Activated T-cell treated with anti-CD3 and anti-CD28 coated beads, Interleukin-2, amount 50 U/mL, for 24 hours (primary cell): ENCODE measurements at regions not wholly inside any gene's neighbourhood (a gene's known extent, or its start where the extent isn't known, plus 50 kb on each side); places are given as distances from the start of the nearest gene placed in this dataset.

Experiments
- DNase-seq: peaks from one replicate; pipeline ENCODE4 v3.0.0-alpha.2; 2020
- H3K27ac Mint-ChIP-seq: 2 replicates; pipeline ENCODE4 v1.8.0; 2020; ENCODE audit warnings: mild to moderate bottlenecking, mixed read lengths
- H3K27me3 Mint-ChIP-seq: 2 replicates; pipeline ENCODE4 v1.8.0; 2020; ENCODE audit warnings: mixed read lengths
- H3K36me3 Mint-ChIP-seq: 2 replicates; pipeline ENCODE4 v1.8.0; 2020; ENCODE audit warnings: low read depth, mixed read lengths
- H3K4me1 Mint-ChIP-seq: 2 replicates; pipeline ENCODE4 v1.8.0; 2020; ENCODE audit warnings: low read depth, mixed read lengths
- H3K4me3 Mint-ChIP-seq: 2 replicates; pipeline ENCODE4 v1.8.0; 2020; ENCODE audit warnings: mild to moderate bottlenecking, moderate library complexity, mixed read lengths
- H3K9me3 Mint-ChIP-seq: 2 replicates; pipeline ENCODE4 v1.8.0; 2020; ENCODE audit warnings: mixed read lengths

GRCh38 chr14:82138431-82138830 is 604.8 kb upstream of the SEL1L start:
- H3K27ac Mint-ChIP-seq = no peak overlapping the region
- H3K36me3 Mint-ChIP-seq = no peaks in the 10 kb centered on the region
- peaks cover 34% of the 10 kb centered on the region for H3K9me3 Mint-ChIP-seq
- H3K27me3 Mint-ChIP-seq = no peaks in the 10 kb centered on the region
- no peak for DNase-seq
- no peak overlapping the region for H3K4me3 Mint-ChIP-seq
- H3K4me1 Mint-ChIP-seq = no peaks in the 10 kb centered on the region

DNA sequence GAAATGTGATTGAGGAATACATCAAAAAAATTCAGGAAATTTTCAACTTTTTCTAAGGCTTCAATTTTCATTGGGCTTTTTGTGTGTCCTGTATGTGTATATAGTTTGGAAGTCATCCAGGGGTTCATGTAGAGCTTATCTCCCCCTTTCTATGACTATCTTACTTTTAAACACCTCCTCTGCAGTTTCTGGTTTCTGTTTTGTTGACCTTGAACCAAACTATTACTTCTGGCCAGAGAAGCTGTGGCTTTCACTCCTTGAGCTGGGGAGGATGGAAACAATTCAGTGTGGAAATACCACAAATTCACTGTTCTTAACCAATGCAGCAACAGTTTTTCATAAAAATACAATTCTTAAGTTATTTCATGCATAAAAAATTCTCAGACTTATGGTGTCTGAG is 613.2 kb upstream of the SEL1L start:
- Mint-ChIP-seq H3K36me3 (no peaks in the 10 kb centered on the region), H3K27me3 (no peaks in the 10 kb centered on the region), H3K4me3 (no peak overlapping the region), H3K4me1 (no peaks in the 10 kb centered on the region), H3K9me3 (peaks cover 8% of the 10 kb centered on the region), H3K27ac (no peak overlapping the region)
- no peak for DNase-seq

DNA sequence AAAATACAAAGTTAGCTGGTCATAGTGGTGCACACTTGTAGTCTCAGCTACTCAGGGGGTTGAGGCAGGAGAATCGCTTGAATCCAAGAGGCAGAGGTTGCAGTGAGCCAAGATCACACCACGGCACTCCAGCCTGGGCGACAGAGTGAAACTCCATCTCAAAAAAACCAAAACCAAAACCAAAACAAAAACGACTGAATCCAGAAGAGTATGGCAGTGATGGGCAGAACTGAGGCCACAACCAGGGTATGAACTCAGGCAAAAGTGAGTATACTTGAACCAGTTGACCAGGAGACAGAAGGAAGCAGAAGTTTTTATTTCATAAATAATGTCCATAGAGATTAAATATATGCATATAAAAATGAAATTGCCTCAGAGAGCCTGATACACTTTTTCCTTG is 620.0 kb upstream of the SEL1L start:
- H3K27me3 Mint-ChIP-seq = no peaks in the 10 kb centered on the region
- no peak for DNase-seq

DNA sequence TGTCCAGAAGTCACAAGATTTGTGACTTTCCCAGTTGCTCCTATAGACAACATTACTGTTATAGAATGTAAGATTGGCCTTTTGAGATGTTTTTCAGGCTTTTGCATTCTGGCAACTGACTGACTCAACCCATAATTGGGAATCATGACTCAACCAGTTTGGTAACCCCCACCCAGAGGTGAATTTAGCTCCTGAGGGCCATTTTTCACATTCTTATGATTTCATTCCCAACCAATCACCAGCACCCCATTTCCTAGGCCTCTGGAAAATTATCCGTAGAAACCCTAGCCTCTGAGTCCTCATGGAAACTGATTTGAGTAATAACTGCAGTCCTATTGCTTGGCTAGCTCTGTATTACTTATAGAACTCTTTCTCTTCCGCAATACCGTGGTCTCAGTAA is 626.0 kb upstream of the SEL1L start:
- Mint-ChIP-seq H3K4me3 (no peak overlapping the region), H3K27ac (no peak overlapping the region), H3K9me3 (peaks cover 8% of the 10 kb centered on the region), H3K36me3 (no peaks in the 10 kb centered on the region), H3K4me1 (no peaks in the 10 kb centered on the region), H3K27me3 (no peaks in the 10 kb centered on the region)
- DNase-seq = no peak

More for the DNA sequence above, 620.0 kb upstream of the SEL1L start:
- Mint-ChIP-seq H3K9me3 (peaks cover 2% of the 10 kb centered on the region), H3K36me3 (no peaks in the 10 kb centered on the region), H3K27ac (no peak overlapping the region), H3K4me1 (no peaks in the 10 kb centered on the region), H3K4me3 (no peak overlapping the region)

- Mint-ChIP-seq H3K27me3 (no peaks in the 10 kb centered on the region), H3K4me1 (no peaks in the 10 kb centered on the region), H3K27ac (no peak overlapping the region), H3K9me3 (peaks cover 24% of the 10 kb centered on the region), H3K4me3 (no peak overlapping the region), H3K36me3 (no peaks in the 10 kb centered on the region)
- DNase-seq = no peak
Observed at GRCh38 chr14:82180139-82180538, 646.5 kb upstream of the SEL1L start.

DNA sequence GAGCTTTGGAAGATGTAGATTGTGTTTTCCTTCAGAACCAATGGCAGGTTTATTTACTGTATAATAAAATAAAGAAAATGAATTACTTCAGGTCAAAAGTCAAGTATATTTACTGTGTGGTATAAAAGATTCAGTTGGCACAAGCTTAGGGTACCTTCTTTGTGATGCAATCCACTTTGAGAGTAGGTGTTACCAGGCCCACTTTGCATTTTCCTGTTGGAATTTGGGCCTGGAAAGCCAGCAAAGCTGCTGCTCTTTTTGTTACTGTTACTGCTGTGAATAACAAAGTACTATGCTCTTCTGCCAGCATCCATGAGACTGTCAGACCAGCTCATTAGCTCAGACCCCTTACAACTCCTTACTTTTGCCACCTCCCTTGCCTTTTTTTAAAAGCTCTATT is 649.0 kb upstream of the SEL1L start:
- peaks cover 26% of the 10 kb centered on the region for H3K9me3 Mint-ChIP-seq
- H3K4me1 Mint-ChIP-seq = no peaks in the 10 kb centered on the region
- H3K4me3 Mint-ChIP-seq = no peak overlapping the region
- H3K27ac Mint-ChIP-seq = no peak overlapping the region
- no peaks in the 10 kb centered on the region for H3K36me3 Mint-ChIP-seq
- no peaks in the 10 kb centered on the region for H3K27me3 Mint-ChIP-seq
- no peak for DNase-seq

DNA sequence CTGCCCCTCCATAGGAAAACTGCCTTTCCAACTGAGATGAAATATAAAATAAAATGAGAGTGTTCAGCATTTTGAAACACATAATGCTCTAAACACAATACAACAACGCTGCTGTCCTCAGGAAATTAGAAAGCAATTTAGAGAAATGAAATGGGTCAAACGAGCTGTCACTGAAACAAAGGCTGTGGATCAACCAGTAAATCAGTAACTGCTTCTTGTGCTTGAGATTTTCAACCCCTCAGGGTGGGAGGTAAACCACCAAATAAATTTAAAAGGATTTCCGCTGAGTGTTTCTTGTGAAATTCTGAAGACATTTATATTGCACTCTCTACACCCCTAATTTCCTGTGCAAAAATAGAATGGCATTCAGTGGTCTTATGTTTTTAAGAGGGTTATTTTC is 657.1 kb upstream of the SEL1L start:
- no peak for DNase-seq
- Mint-ChIP-seq H3K4me1 (no peaks in the 10 kb centered on the region), H3K4me3 (no peak overlapping the region), H3K36me3 (no peaks in the 10 kb centered on the region), H3K9me3 (peaks cover 15% of the 10 kb centered on the region), H3K27ac (no peak overlapping the region), H3K27me3 (no peaks in the 10 kb centered on the region)

- Mint-ChIP-seq H3K36me3 (no peaks in the 10 kb centered on the region), H3K27ac (no peak overlapping the region), H3K9me3 (peaks cover 12% of the 10 kb centered on the region), H3K4me3 (no peak overlapping the region), H3K4me1 (no peaks in the 10 kb centered on the region), H3K27me3 (no peaks in the 10 kb centered on the region)
- DNase-seq = no peak
Observed at GRCh38 chr14:82192387-82192786, 658.7 kb upstream of the SEL1L start.

DNA sequence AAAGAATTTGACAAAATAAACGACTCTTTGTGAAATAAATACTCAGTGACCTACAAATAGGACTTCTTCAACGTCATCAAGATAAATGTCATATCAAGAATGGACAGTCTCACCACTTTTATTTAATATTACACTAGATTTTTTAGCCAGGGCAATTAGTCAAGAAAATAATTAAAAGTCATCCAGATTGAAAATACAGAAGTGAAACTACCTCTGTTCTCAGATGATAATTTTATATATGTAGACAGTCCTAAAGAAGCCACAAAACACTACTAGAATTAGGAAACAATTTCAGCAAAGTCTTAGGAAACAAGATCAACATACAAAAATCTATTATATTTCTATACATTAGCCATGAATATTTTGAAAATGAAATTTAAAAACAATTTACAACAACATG is 689.6 kb upstream of the SEL1L start:
- no peaks in the 10 kb centered on the region for H3K27me3 Mint-ChIP-seq
- no peak for DNase-seq
- no peak overlapping the region for H3K27ac Mint-ChIP-seq
- H3K4me3 Mint-ChIP-seq = no peak overlapping the region
- no peaks in the 10 kb centered on the region for H3K4me1 Mint-ChIP-seq
- peaks cover 21% of the 10 kb centered on the region for H3K9me3 Mint-ChIP-seq
- no peaks in the 10 kb centered on the region for H3K36me3 Mint-ChIP-seq

- Mint-ChIP-seq H3K27ac (no peak overlapping the region), H3K4me3 (no peak overlapping the region), H3K9me3 (peaks cover 22% of the 10 kb centered on the region), H3K27me3 (no peaks in the 10 kb centered on the region), H3K4me1 (no peaks in the 10 kb centered on the region), H3K36me3 (no peaks in the 10 kb centered on the region)
- no peak for DNase-seq
Observed at GRCh38 chr14:82224610-82225009, 691.0 kb upstream of the SEL1L start.

DNA sequence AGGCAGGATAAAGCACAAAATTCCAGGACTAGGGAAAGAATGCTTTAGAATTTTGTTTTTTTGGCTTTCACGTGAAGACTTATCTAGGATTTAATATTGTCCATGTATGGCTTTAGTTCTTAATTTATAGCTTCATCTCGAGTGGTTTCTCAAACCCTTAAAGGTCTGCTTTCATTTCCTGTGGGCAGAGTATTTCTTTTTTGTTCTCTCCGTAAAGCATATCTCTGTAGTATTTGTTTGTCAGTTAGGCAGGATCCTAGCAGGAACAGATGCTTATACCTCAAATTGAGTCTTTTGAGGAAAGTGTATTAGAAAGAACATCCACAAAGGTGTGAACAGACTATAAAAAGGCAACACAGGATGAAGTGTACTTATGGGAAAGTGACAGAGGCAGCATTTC is 697.1 kb upstream of the SEL1L start:
- no peaks in the 10 kb centered on the region for H3K4me1 Mint-ChIP-seq
- no peak overlapping the region for H3K27ac Mint-ChIP-seq
- H3K4me3 Mint-ChIP-seq = no peak overlapping the region
- no peak for DNase-seq
- H3K27me3 Mint-ChIP-seq = no peaks in the 10 kb centered on the region
- no peaks in the 10 kb centered on the region for H3K36me3 Mint-ChIP-seq
- peaks cover 24% of the 10 kb centered on the region for H3K9me3 Mint-ChIP-seq

- H3K9me3 Mint-ChIP-seq = peaks cover 18% of the 10 kb centered on the region
- no peaks in the 10 kb centered on the region for H3K4me1 Mint-ChIP-seq
- no peak overlapping the region for H3K4me3 Mint-ChIP-seq
- DNase-seq = no peak
- H3K36me3 Mint-ChIP-seq = no peaks in the 10 kb centered on the region
- H3K27ac Mint-ChIP-seq = no peak overlapping the region
- H3K27me3 Mint-ChIP-seq = no peaks in the 10 kb centered on the region
Observed at GRCh38 chr14:82238649-82239048, 705.0 kb upstream of the SEL1L start.

- Mint-ChIP-seq H3K4me1 (no peaks in the 10 kb centered on the region), H3K9me3 (peaks cover 20% of the 10 kb centered on the region), H3K4me3 (no peak overlapping the region), H3K27me3 (no peaks in the 10 kb centered on the region), H3K27ac (no peak overlapping the region), H3K36me3 (no peaks in the 10 kb centered on the region)
- DNase-seq = no peak
Observed at GRCh38 chr14:82239223-82239622, 705.6 kb upstream of the SEL1L start.

- Mint-ChIP-seq H3K4me1 (no peaks in the 10 kb centered on the region), H3K9me3 (peaks cover 12% of the 10 kb centered on the region), H3K27ac (no peak overlapping the region), H3K27me3 (no peaks in the 10 kb centered on the region), H3K36me3 (no peaks in the 10 kb centered on the region), H3K4me3 (no peak overlapping the region)
- no peak for DNase-seq
Observed at GRCh38 chr14:82244791-82245190, 711.1 kb upstream of the SEL1L start.

GRCh38 chr14:82251494-82251893 is 717.8 kb upstream of the SEL1L start:
- H3K9me3 Mint-ChIP-seq = peaks cover 13% of the 10 kb centered on the region
- H3K27me3 Mint-ChIP-seq = no peaks in the 10 kb centered on the region
- H3K4me1 Mint-ChIP-seq = no peaks in the 10 kb centered on the region
- H3K4me3 Mint-ChIP-seq = no peak overlapping the region
- DNase-seq = no peak
- H3K36me3 Mint-ChIP-seq = no peaks in the 10 kb centered on the region
- no peak overlapping the region for H3K27ac Mint-ChIP-seq

DNA sequence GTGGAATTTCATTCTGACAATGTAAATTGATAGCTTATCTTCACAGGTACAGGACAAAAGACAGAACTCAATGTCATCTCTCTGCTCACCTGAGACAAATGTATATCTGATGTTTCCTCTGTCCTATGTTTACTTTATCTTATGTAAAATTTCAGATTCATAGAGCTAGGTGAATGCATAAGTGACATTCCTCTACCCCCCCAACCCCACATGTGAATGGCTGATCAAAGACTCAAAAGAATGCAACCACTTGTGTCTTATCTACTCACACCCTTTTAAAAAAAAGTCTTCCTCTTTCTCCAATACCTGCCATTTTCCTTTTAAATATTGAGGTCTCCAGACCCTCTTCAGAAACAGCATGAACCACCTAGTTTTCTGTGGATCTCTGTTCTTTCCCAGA is 736.6 kb upstream of the SEL1L start:
- peaks cover 12% of the 10 kb centered on the region for H3K9me3 Mint-ChIP-seq
- H3K4me1 Mint-ChIP-seq = no peaks in the 10 kb centered on the region
- DNase-seq = no peak
- H3K27me3 Mint-ChIP-seq = no peaks in the 10 kb centered on the region
- H3K4me3 Mint-ChIP-seq = no peak overlapping the region
- no peaks in the 10 kb centered on the region for H3K36me3 Mint-ChIP-seq
- no peak overlapping the region for H3K27ac Mint-ChIP-seq
